PC-9 (cell line): ENCODE measurements at regions not wholly inside any gene's neighbourhood (a gene's known extent, or its start where the extent isn't known, plus 50 kb on each side); places are given as distances from the start of the nearest gene placed in this dataset.

Experiments
- BruUV-seq: library from RNA; stranded (reverse); fragments of 400-500 nt; replicated peaks from 2 replicates; lab custom pipeline; 2021; lab: Mats Ljungman, UMichigan
- CTCF ChIA-PET: fragments of 300-600 bp; sonication (Branson Sonifier 250); formaldehyde crosslinking; loops from one replicate; lab custom pipeline; 2022; ENCODE audit warnings: antibody characterized with exemption; lab: Charles Lee
- POLR2A ChIA-PET: fragments of 300-600 bp; sonication (Branson Sonifier 250); formaldehyde crosslinking; loops from one replicate; lab custom pipeline; 2022; ENCODE audit warnings: antibody characterized with exemption; ENCODE audit not compliant: unreplicated experiment; lab: Charles Lee
- DNase-seq, 2 experiments: peaks; one replicate each; pipeline versions ENCODE4 v3.0.0 to v3.0.0-alpha.2; 2015 to 2022; ENCODE audit warnings: mixed read lengths in 1 of 2
- H2AFZ ChIP-seq: fragments of 200-600 bp; sonication (generic); 2 replicates; pipeline ENCODE4 v1.8.1; 2017; ENCODE audit warnings: antibody characterized with exemption
- H3F3A ChIP-seq: fragments of 200-600 bp; sonication (generic); 2 replicates; pipeline ENCODE4 v1.8.1; 2017; ENCODE audit warnings: antibody characterized with exemption, mild to moderate bottlenecking, low read depth; ENCODE audit not compliant: insufficient read depth
- H3K27ac ChIP-seq: fragments of 200-600 bp; sonication (generic); 2 replicates; pipeline ENCODE4 v1.6.1; 2016; ENCODE audit warnings: mixed run types
- H3K27me3 ChIP-seq: fragments of 200-600 bp; sonication (generic); 2 replicates; pipeline ENCODE4 v1.6.1; 2016; ENCODE audit warnings: low read depth, mixed run types; ENCODE audit not compliant: insufficient read depth
- H3K36me3 ChIP-seq: fragments of 200-600 bp; sonication (generic); 2 replicates; pipeline ENCODE4 v1.6.1; 2016; ENCODE audit warnings: low read depth, mixed run types
- H3K4me1 ChIP-seq: fragments of 200-600 bp; sonication (generic); replicated peaks from 2 replicates; pipeline ENCODE4 v1.6.1; 2016; ENCODE audit warnings: mixed run types; ENCODE audit not compliant: insufficient read depth
- H3K4me2 ChIP-seq: fragments of 200-600 bp; sonication (generic); 2 replicates; pipeline ENCODE4 v1.6.1; 2017; ENCODE audit warnings: mixed run types
- H3K4me3 ChIP-seq: fragments of 200-600 bp; sonication (generic); 2 replicates; pipeline ENCODE4 v1.6.1; 2016; ENCODE audit warnings: mixed run types
- H3K79me2 ChIP-seq: fragments of 200-600 bp; sonication (generic); 2 replicates; pipeline ENCODE4 v1.6.1; 2017; ENCODE audit warnings: low read depth, mixed run types
- H3K9me2 ChIP-seq: fragments of 200-600 bp; sonication (generic); 2 replicates; pipeline ENCODE4 v1.8.1; 2017; ENCODE audit warnings: mild to moderate bottlenecking; ENCODE audit not compliant: insufficient read depth
- H3K9me3 ChIP-seq: fragments of 200-600 bp; sonication (generic); 2 replicates; pipeline ENCODE4 v1.8.1; 2016; ENCODE audit warnings: low read depth; ENCODE audit not compliant: insufficient read depth
- H4K20me1 ChIP-seq: fragments of 200-600 bp; sonication (generic); 2 replicates; pipeline ENCODE4 v1.8.1; 2017; ENCODE audit not compliant: insufficient read depth
- CTCF ChIP-seq: fragments of 200-600 bp; sonication (generic); conservative IDR thresholded peaks from 2 replicates; pipeline ENCODE4 v1.6.1; 2017; ENCODE audit warnings: mixed run types, antibody characterized with exemption, mild to moderate bottlenecking, moderate library complexity
- EZH2 ChIP-seq: fragments of 200-600 bp; sonication (generic); IDR thresholded peaks from 2 replicates; pipeline ENCODE4 v1.8.0; 2017; ENCODE audit warnings: antibody characterized with exemption, low read depth
- intact Hi-C: fragments of 100-400 bp; cut with micrococcal nuclease; formaldehyde crosslinking; loops from one replicate; pipeline ENCODE4 v1.10.0; 2022; ENCODE audit not compliant: unreplicated experiment

GRCh38 chr11:82406611-82407010, 327.1 kb downstream of the FAM181B start:
- Histone ChIP-seq H3K27ac (no peak overlapping the region), H3K9me2 (no peaks in the 10 kb centered on the region), H4K20me1 (no peaks in the 10 kb centered on the region), H3F3A (no peaks in the 10 kb centered on the region), H3K27me3 (no peaks in the 10 kb centered on the region), H3K36me3 (no peaks in the 10 kb centered on the region), H2AFZ (no peak overlapping the region), H3K4me3 (no peak overlapping the region), H3K4me2 (no peak overlapping the region), H3K9me3 (no peaks in the 10 kb centered on the region; the same call in 1 of the 2 replicates), H3K79me2 (no peaks in the 10 kb centered on the region), H3K4me1 (no peaks in the 10 kb centered on the region)
- intact Hi-C loops, result no loop called here
- no TSS peak for BruUV-seq
- TF ChIP-seq EZH2 (no peak), CTCF (no peak)
- ChIA-PET CTCF (no interaction called here), POLR2A (no interaction called here)
- no peak for DNase-seq

- DNase-seq, result no peak
- TF ChIP-seq EZH2, result no peak
- no peak for TF ChIP-seq CTCF
- POLR2A ChIA-PET, result no interaction called here
- no peaks in the 10 kb centered on the region for H3K27me3 ChIP-seq
- no peak overlapping the region for H3K4me3 ChIP-seq
- no peaks in the 10 kb centered on the region for H3F3A ChIP-seq
- no peak overlapping the region for H3K27ac ChIP-seq
- no TSS peak for BruUV-seq
- H3K9me3 ChIP-seq, result no peaks in the 10 kb centered on the region; the same call in 1 of the 2 replicates
- H3K4me2 ChIP-seq, result no peak overlapping the region
- CTCF ChIA-PET, result no interaction called here
- H4K20me1 ChIP-seq, result no peaks in the 10 kb centered on the region
- H3K36me3 ChIP-seq, result no peaks in the 10 kb centered on the region
- H2AFZ ChIP-seq, result no peak overlapping the region
- H3K79me2 ChIP-seq, result no peaks in the 10 kb centered on the region
- no peaks in the 10 kb centered on the region for H3K4me1 ChIP-seq
- H3K9me2 ChIP-seq, result no peaks in the 10 kb centered on the region
- intact Hi-C loops, result no loop called here
Measured at GRCh38 chr11:82405421-82405820, 328.2 kb downstream of the FAM181B start.

GRCh38 chr11:82404981-82405380, 328.7 kb downstream of the FAM181B start:
- ChIA-PET POLR2A (no interaction called here), CTCF (no interaction called here)
- no peaks in the 10 kb centered on the region for H3K27me3 ChIP-seq
- H3K79me2 ChIP-seq, result no peaks in the 10 kb centered on the region
- no peak for DNase-seq
- no peak overlapping the region for H3K27ac ChIP-seq
- H3K9me3 ChIP-seq, result no peaks in the 10 kb centered on the region; the same call in 1 of the 2 replicates
- TF ChIP-seq EZH2, result no peak
- TF ChIP-seq CTCF, result no peak
- no peaks in the 10 kb centered on the region for H3K36me3 ChIP-seq
- H4K20me1 ChIP-seq, result no peaks in the 10 kb centered on the region
- no peak overlapping the region for H3K4me3 ChIP-seq
- intact Hi-C loops, result no loop called here
- no peak overlapping the region for H3K4me2 ChIP-seq
- no peak overlapping the region for H2AFZ ChIP-seq
- H3K4me1 ChIP-seq, result no peaks in the 10 kb centered on the region
- H3K9me2 ChIP-seq, result no peaks in the 10 kb centered on the region
- no TSS peak for BruUV-seq
- no peaks in the 10 kb centered on the region for H3F3A ChIP-seq
